HCT116 (cell line): ENCODE measurements at regions not wholly inside any gene's neighbourhood (a gene's known extent, or its start where the extent isn't known, plus 50 kb on each side); places are given as distances from the start of the nearest gene placed in this dataset.
"Not testable (repeated sequence)": the region's sequence is repeated elsewhere in the genome, so short reads cannot be mapped to it uniquely, and the experiment has no call there.

ENCODE experiments used
- ATAC-seq: fragments of 200-7000 bp; cut with Tn5 transposase; 2 replicates; pipeline ENCODE4 v1.9.1; 2020; ENCODE audit warnings: mild to moderate bottlenecking, moderate library complexity
- BruUV-seq: library from RNA; stranded (reverse); fragments of 400-500 nt; replicated peaks from 2 replicates; lab custom pipeline; 2021; lab: Mats Ljungman, UMichigan
- CTCF ChIA-PET: fragments of 300-600 bp; sonication (Branson Sonifier 250); formaldehyde crosslinking; loops from one replicate; lab custom pipeline; 2021; ENCODE audit warnings: antibody characterized with exemption; lab: Charles Lee
- POLR2A ChIA-PET: fragments of 300-600, 350-600 bp; sonication (Branson Sonifier 250); formaldehyde crosslinking; loops from one replicate; lab custom pipeline; 2021; ENCODE audit warnings: antibody characterized with exemption; lab: Charles Lee
- RAD21 ChIA-PET, 2 experiments: fragments of 300-600 bp; sonication (Branson Sonifier 250); formaldehyde crosslinking; loops; one replicate each; lab custom pipeline; 2023; ENCODE audit warnings: low total read pairs in 2 of 2; ENCODE audit not compliant: uncharacterized antibody in 2 of 2, unreplicated experiment in 2 of 2, low non-redundant PET in 1 of 2; lab: Charles Lee
- DNase-seq: peaks from one replicate; pipeline ENCODE4 v3.0.0-alpha.2; 2010; ENCODE audit warnings: low read depth, low spot score
- H2AFZ ChIP-seq: fragments of 200-600 bp; shearing (Covaris generic), sonication (generic); 2 replicates; pipeline ENCODE4 v1.6.1; 2017; ENCODE audit warnings: low read depth, mixed run types, mixed read lengths, antibody characterized with exemption, low read length; ENCODE audit not compliant: poor library complexity, severe bottlenecking
- H3K27ac ChIP-seq: 2 replicates; pipeline ENCODE4 v1.5.1; 2012; ENCODE audit warnings: low read depth, low read length
- H3K27me3 ChIP-seq: fragments of 200-600 bp; sonication (generic); 2 replicates; pipeline ENCODE4 v1.6.1; 2016; ENCODE audit warnings: mixed run types, low read length, mixed read lengths; ENCODE audit not compliant: insufficient read depth
- H3K36me3 ChIP-seq, 2 experiments: fragments of 200-500 bp in 1 of 2; fragments of 200-600 bp in 1 of 2; sonication (Bioruptor generic) in 1 of 2; sonication (generic) in 1 of 2; 2 replicates each; pipeline versions ENCODE4 v1.5.1 to v1.6.1; 2014 to 2016; ENCODE audit warnings: low read length in 2 of 2, inconsistent platforms in 1 of 2, mixed read lengths in 1 of 2, mixed run types in 1 of 2; ENCODE audit not compliant: insufficient read depth in 2 of 2, control insufficient read depth in 1 of 2
- H3K4me1 ChIP-seq, 2 experiments: fragments of 200-600 bp in 1 of 2; sonication (generic) in 1 of 2; 2 replicates each; pipeline versions ENCODE4 v1.5.1 to v1.6.1; 2012 to 2017; ENCODE audit warnings: low read length in 2 of 2, inconsistent platforms in 1 of 2, mild to moderate bottlenecking in 1 of 2, mixed read lengths in 1 of 2, mixed run types in 1 of 2, moderate library complexity in 1 of 2; ENCODE audit not compliant: insufficient read depth in 2 of 2, control insufficient read depth in 1 of 2
- H3K4me2 ChIP-seq: fragments of 200-600 bp; sonication (generic); 2 replicates; pipeline ENCODE4 v1.6.1; 2017; ENCODE audit warnings: mixed run types, low read length, mixed read lengths
- H3K4me3 ChIP-seq, 2 experiments: fragments of 200-600 bp in 1 of 2; sonication (generic) in 1 of 2; replicated peaks in 1 of 2; 2 replicates each; pipeline ENCODE4 v1.5.1; 2011 to 2016; ENCODE audit warnings: low read length in 2 of 2, control low read depth in 1 of 2, low read depth in 1 of 2, mild to moderate bottlenecking in 1 of 2, mixed read lengths in 1 of 2, mixed run types in 1 of 2
- H3K79me2 ChIP-seq: fragments of 200-600 bp; sonication (generic); 2 replicates; pipeline ENCODE4 v1.6.1; 2017; ENCODE audit warnings: mild to moderate bottlenecking, mixed run types, low read length, moderate library complexity, mixed read lengths; ENCODE audit not compliant: insufficient read depth
- H3K9ac ChIP-seq: fragments of 200-600 bp; sonication (generic); 2 replicates; pipeline ENCODE4 v1.6.1; 2016; ENCODE audit warnings: low read length, mixed read lengths
- H3K9me2 ChIP-seq: fragments of 200-600 bp; sonication (generic), shearing (Covaris generic); 2 replicates; pipeline ENCODE4 v1.6.1; 2017; ENCODE audit warnings: mixed run types, mild to moderate bottlenecking, moderate library complexity; ENCODE audit not compliant: insufficient read depth
- H3K9me3 ChIP-seq, 2 experiments: fragments of 200-500 bp in 1 of 2; fragments of 200-600 bp in 1 of 2; sonication (Bioruptor generic) in 1 of 2; sonication (generic) in 1 of 2; 2 replicates each; pipeline ENCODE4 v1.6.1; 2014 to 2017; ENCODE audit warnings: low read length in 2 of 2, mixed read lengths in 2 of 2, inconsistent platforms in 1 of 2, low read depth in 1 of 2, mild to moderate bottlenecking in 1 of 2, mixed run types in 1 of 2, moderate library complexity in 1 of 2; ENCODE audit not compliant: control insufficient read depth in 1 of 2, insufficient read depth in 1 of 2
- H4K20me1 ChIP-seq: fragments of 200-600 bp; sonication (generic), shearing (Covaris generic); 2 replicates; pipeline ENCODE4 v1.6.1; 2017; ENCODE audit warnings: mixed run types, mild to moderate bottlenecking, moderate library complexity; ENCODE audit not compliant: insufficient read depth
- CBX3 ChIP-seq: IDR thresholded peaks from 2 replicates; pipeline ENCODE4 v1.6.1; 2012; ENCODE audit warnings: low read depth
- EGR1 ChIP-seq: IDR thresholded peaks from 2 replicates; pipeline ENCODE4 v1.6.1; 2012; ENCODE audit warnings: low read depth
- SRF ChIP-seq: IDR thresholded peaks from 2 replicates; pipeline ENCODE4 v1.6.1; 2012; ENCODE audit warnings: low read depth
- ZFX ChIP-seq: fragments of 450-650 bp; IDR thresholded peaks from 2 replicates; pipeline ENCODE4 v1.6.1; 2017
- ZNF274 ChIP-seq: fragments of 200-500 bp; sonication (Bioruptor generic); IDR thresholded peaks from 2 replicates; pipeline ENCODE4 v1.6.1; 2014; ENCODE audit warnings: mild to moderate bottlenecking, low read depth, low read length, inconsistent platforms
- intact Hi-C: fragments of 100-400 bp; cut with micrococcal nuclease; formaldehyde crosslinking; loops from 2 replicates; pipeline ENCODE4 v1.10.0; 2022

DNA sequence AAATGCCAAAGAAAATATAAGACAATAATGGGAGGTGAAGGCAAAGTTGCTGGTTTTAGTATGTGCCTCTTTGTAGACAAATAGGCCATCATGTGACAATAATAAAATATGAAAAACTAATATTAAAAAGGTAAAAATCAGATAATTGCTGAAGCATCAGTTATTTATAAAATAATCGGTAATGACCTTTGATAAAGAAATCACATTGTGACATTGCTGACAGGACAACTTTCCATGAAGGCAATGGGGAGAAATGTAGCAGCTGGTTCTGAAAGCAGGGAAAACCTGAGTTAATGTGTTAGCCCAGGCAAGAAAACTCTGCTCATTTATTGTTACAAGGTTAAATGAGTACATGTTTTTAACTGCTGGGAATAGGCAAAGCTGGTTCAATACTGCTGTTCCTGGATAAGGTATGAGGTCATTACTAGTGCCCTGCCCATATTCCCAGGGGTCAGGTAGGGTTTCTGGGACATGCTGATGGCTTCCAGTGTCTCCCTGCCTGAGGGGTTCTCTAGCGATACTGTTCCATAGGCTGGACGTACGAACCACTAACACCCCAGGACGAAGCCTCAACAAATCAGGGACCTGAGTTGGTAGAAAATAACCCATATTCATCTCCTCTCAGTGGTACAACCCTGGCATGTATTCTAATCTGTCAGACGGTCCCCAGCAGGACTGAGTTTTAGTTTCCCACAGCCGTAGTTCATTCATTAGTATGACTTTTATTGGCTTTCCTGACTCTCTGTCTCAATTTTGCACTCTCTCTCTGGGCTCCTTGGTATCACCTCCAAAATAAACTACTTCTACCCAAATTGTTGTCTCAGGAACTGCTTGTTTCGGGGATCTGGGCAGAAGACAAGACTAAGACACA, 355.9 kb downstream of the TXNL1 start:
- no peak overlapping the region for H3K4me3 ChIP-seq
- no peak overlapping the region for H2AFZ ChIP-seq
- H3K79me2 ChIP-seq = no peaks in the 10 kb centered on the region
- POLR2A ChIA-PET = no interaction called here
- no peak overlapping the region for H3K27ac ChIP-seq
- no peak for TF ChIP-seq SRF
- TF ChIP-seq ZFX = no peak
- TF ChIP-seq ZNF274 = no peak
- TF ChIP-seq CBX3 = no peak
- no peak for TF ChIP-seq EGR1
- TF ChIP-seq, all 23 proteins: peak for 0
- H3K4me2 ChIP-seq = no peak overlapping the region
- no peaks in the 10 kb centered on the region for H3K27me3 ChIP-seq
- no peak for ATAC-seq
- RAD21 ChIA-PET = no interaction called here
- DNase-seq = no peak
- no peaks in the 10 kb centered on the region for H4K20me1 ChIP-seq
- H3K4me1 ChIP-seq = no peaks in the 10 kb centered on the region
- H3K36me3 ChIP-seq = no peaks in the 10 kb centered on the region
- CTCF ChIA-PET = no interaction called here
- peaks cover 3 to 6% of the 10 kb centered on the region in 2 experiments; a peak in 2 of 4 replicates for H3K9me3 ChIP-seq
- no peak overlapping the region for H3K9ac ChIP-seq
- BruUV-seq = no TSS peak
- intact Hi-C loops = no loop called here
- no peaks in the 10 kb centered on the region for H3K9me2 ChIP-seq

DNA sequence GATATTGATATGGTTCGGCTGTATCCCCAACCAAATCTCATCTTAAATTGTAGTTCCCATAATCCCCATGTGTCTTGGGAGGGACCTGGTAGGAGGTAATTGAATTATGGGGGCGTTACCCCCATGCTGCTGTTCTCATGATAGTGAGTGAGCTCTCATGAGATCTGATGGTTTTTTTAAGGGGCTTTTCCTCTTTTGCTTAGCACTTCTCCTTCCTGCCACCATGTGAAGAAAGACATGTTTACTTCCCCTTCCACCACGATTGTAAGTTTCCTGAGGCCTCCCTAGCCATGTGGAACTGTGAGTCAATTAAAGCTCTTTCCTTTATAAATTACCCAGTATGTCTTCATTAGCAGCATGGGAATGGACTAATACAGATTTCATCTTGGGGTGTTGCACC, 358.6 kb downstream of the TXNL1 start:
- H2AFZ ChIP-seq, H3K9me3 ChIP-seq, BruUV-seq, H3K36me3 ChIP-seq, H3K79me2 ChIP-seq, RAD21 ChIA-PET, DNase-seq, H3K9me2 ChIP-seq, ATAC-seq, H3K27ac ChIP-seq, H3K9ac ChIP-seq, H4K20me1 ChIP-seq, H3K27me3 ChIP-seq, H3K4me2 ChIP-seq, intact Hi-C loops, H3K4me1 ChIP-seq, POLR2A ChIA-PET, CTCF ChIA-PET, H3K4me3 ChIP-seq: not testable (repeated sequence)
